ENCODE measurements at regions not wholly inside any gene's neighbourhood (a gene's known extent, or its start where the extent isn't known, plus 50 kb on each side); places are given as distances from the start of the nearest gene placed in this dataset.

- Mint-ChIP-seq H3K4me3 (ENCODE audit: unreplicated experiment) (no peak overlapping the region), H3K36me3 (ENCODE audit: unreplicated experiment) (no peaks in the 10 kb centered on the region), H3K27ac (ENCODE audit: unreplicated experiment) (no peak overlapping the region), H3K27me3 (ENCODE audit: unreplicated experiment) (no peaks in the 10 kb centered on the region), H3K9me3 (ENCODE audit: unreplicated experiment) (no peaks in the 10 kb centered on the region), H3K4me1 (ENCODE audit: unreplicated experiment) (peaks cover under 1% of the 10 kb centered on the region)
- TF ChIP-seq, protein P1, sequence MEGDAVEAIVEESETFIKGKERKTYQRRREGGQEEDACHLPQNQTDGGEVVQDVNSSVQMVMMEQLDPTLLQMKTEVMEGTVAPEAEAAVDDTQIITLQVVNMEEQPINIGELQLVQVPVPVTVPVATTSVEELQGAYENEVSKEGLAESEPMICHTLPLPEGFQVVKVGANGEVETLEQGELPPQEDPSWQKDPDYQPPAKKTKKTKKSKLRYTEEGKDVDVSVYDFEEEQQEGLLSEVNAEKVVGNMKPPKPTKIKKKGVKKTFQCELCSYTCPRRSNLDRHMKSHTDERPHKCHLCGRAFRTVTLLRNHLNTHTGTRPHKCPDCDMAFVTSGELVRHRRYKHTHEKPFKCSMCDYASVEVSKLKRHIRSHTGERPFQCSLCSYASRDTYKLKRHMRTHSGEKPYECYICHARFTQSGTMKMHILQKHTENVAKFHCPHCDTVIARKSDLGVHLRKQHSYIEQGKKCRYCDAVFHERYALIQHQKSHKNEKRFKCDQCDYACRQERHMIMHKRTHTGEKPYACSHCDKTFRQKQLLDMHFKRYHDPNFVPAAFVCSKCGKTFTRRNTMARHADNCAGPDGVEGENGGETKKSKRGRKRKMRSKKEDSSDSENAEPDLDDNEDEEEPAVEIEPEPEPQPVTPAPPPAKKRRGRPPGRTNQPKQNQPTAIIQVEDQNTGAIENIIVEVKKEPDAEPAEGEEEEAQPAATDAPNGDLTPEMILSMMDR (IDR thresholded peaks at IDR 0.05): peak; percentile 15
- DNase-seq (ENCODE audit: extremely low spot score, unreplicated experiment): no peak
Measured at GRCh38 chr6:144999127-144999526, 714.0 kb downstream of the UTRN start.

GRCh38 chr6:145003145-145003544 lies 718.0 kb downstream of the UTRN start:
- Mint-ChIP-seq H3K4me1 (ENCODE audit: unreplicated experiment) (no peaks in the 10 kb centered on the region), H3K27me3 (ENCODE audit: unreplicated experiment) (no peaks in the 10 kb centered on the region), H3K27ac (ENCODE audit: unreplicated experiment) (no peak overlapping the region), H3K9me3 (ENCODE audit: unreplicated experiment) (no peaks in the 10 kb centered on the region), H3K36me3 (ENCODE audit: unreplicated experiment) (no peaks in the 10 kb centered on the region), H3K4me3 (ENCODE audit: unreplicated experiment) (no peak overlapping the region)
- TF ChIP-seq, protein P1 (IDR thresholded peaks at IDR 0.05): no peak
- no peak for DNase-seq (ENCODE audit: extremely low spot score, unreplicated experiment)

GRCh38 chr6:145006914-145007313 lies 721.8 kb downstream of the UTRN start:
- no peaks in the 10 kb centered on the region for H3K4me1 Mint-ChIP-seq (ENCODE audit: unreplicated experiment)
- no peaks in the 10 kb centered on the region for H3K36me3 Mint-ChIP-seq (ENCODE audit: unreplicated experiment)
- no peak overlapping the region for H3K27ac Mint-ChIP-seq (ENCODE audit: unreplicated experiment)
- no peaks in the 10 kb centered on the region for H3K9me3 Mint-ChIP-seq (ENCODE audit: unreplicated experiment)
- H3K4me3 Mint-ChIP-seq (ENCODE audit: unreplicated experiment): no peak overlapping the region
- TF ChIP-seq, protein P1 (IDR thresholded peaks at IDR 0.05): no peak
- no peaks in the 10 kb centered on the region for H3K27me3 Mint-ChIP-seq (ENCODE audit: unreplicated experiment)
- no peak for DNase-seq (ENCODE audit: extremely low spot score, unreplicated experiment)

GRCh38 chr6:145008715-145009114 lies 723.6 kb downstream of the UTRN start:
- Mint-ChIP-seq H3K36me3 (ENCODE audit: unreplicated experiment) (no peaks in the 10 kb centered on the region), H3K9me3 (ENCODE audit: unreplicated experiment) (no peaks in the 10 kb centered on the region), H3K4me3 (ENCODE audit: unreplicated experiment) (no peak overlapping the region), H3K4me1 (ENCODE audit: unreplicated experiment) (no peaks in the 10 kb centered on the region), H3K27ac (ENCODE audit: unreplicated experiment) (no peak overlapping the region), H3K27me3 (ENCODE audit: unreplicated experiment) (no peaks in the 10 kb centered on the region)
- DNase-seq (ENCODE audit: extremely low spot score, unreplicated experiment): no peak
- TF ChIP-seq, protein P1 (IDR thresholded peaks at IDR 0.05): no peak

GRCh38 chr6:145009711-145010110 lies 724.6 kb downstream of the UTRN start:
- Mint-ChIP-seq H3K27ac (ENCODE audit: unreplicated experiment) (no peak overlapping the region), H3K4me3 (ENCODE audit: unreplicated experiment) (no peak overlapping the region), H3K27me3 (ENCODE audit: unreplicated experiment) (no peaks in the 10 kb centered on the region), H3K4me1 (ENCODE audit: unreplicated experiment) (peaks cover 9% of the 10 kb centered on the region), H3K36me3 (ENCODE audit: unreplicated experiment) (no peaks in the 10 kb centered on the region), H3K9me3 (ENCODE audit: unreplicated experiment) (no peaks in the 10 kb centered on the region)
- TF ChIP-seq, protein P1 (IDR thresholded peaks at IDR 0.05): no peak
- DNase-seq (ENCODE audit: extremely low spot score, unreplicated experiment): no peak

Data from osteocyte (in vitro differentiated cells).